ENCODE measurements at regions not wholly inside any gene's neighbourhood (a gene's known extent, or its start where the extent isn't known, plus 50 kb on each side); places are given as distances from the start of the nearest gene placed in this dataset.

DNA sequence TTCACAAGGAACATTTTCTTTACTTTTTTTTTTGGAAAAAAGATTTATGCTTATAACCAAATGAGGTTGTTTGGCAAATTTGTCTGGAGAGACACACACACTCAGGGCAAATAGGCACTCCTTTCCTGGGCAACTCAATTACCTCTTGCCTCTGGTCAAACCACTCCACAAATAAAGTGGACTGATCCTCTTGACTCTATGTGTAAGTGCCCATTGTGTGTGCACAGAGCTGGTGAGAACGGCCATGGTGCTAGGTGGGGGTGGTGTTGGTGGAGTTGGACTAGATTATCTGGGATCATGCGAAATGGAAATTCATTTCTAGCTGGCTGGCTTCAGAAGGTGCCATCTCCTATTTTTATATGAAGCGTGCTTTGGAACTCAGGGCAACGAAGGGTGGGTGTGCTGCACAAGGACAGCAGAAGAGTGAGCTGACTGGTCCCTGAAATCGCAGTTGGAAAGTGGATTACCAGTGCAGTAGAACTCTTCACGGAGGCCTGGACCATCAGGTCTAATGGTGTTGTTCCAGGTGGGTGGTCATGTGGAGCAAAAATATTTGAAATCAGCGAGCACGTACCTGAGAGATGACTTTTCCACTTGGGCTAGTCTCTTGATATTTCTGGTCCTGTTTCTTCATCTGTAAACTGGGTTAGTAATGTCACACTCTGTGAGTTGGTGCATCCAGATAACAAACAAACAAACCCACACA is 149.9 kb downstream of the RPIA start:
- TF ChIP-seq GATA1 (IDR thresholded peaks at IDR 0.05; ENCODE audit: low read depth, low read length) (no peak), POLR2A (IDR thresholded peaks at IDR 0.05; ENCODE audit: low read length) (no peak)
- DNase-seq: no peak

GRCh38 chr2:88842656-88843460 is 151.4 kb downstream of the RPIA start:
- TF ChIP-seq GATA1 (IDR thresholded peaks at IDR 0.05; ENCODE audit: low read depth, low read length) (no peak), POLR2A (IDR thresholded peaks at IDR 0.05; ENCODE audit: low read length) (no peak)
- DNase-seq: no peak

GRCh38 chr2:88843651-88844050 is 152.2 kb downstream of the RPIA start:
- TF ChIP-seq GATA1 (IDR thresholded peaks at IDR 0.05; ENCODE audit: low read depth, low read length) (no peak), POLR2A (IDR thresholded peaks at IDR 0.05; ENCODE audit: low read length) (no peak)
- DNase-seq: no peak

DNA sequence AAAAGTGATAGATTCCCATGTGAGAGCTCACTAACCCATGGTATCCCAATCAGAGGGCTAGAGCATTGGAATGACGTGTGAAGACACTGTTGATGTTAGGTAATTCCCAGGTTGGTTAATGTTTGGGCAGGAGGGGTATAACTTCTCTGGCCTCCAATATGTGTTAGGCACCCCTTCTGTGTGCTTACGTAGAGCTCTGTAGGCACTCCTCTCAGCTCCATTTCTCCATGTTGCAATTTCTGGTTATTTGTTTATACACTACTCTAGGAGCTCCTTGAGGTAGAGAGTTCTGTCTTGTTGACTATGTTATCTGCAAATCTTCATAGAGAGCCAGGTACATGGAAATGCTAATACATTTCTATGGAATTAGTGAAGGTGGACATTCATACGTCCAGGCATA is 153.5 kb downstream of the RPIA start:
- no peak for DNase-seq
- TF ChIP-seq GATA1 (IDR thresholded peaks at IDR 0.05; ENCODE audit: low read depth, low read length) (no peak), POLR2A (IDR thresholded peaks at IDR 0.05; ENCODE audit: low read length) (no peak)

- TF ChIP-seq POLR2A (IDR thresholded peaks at IDR 0.05; ENCODE audit: low read length) (no peak), GATA1 (IDR thresholded peaks at IDR 0.05; ENCODE audit: low read depth, low read length) (no peak)
- DNase-seq: no peak
These were observed 154.5 kb downstream of the RPIA start for GRCh38 chr2:88845772-88846661.

DNA sequence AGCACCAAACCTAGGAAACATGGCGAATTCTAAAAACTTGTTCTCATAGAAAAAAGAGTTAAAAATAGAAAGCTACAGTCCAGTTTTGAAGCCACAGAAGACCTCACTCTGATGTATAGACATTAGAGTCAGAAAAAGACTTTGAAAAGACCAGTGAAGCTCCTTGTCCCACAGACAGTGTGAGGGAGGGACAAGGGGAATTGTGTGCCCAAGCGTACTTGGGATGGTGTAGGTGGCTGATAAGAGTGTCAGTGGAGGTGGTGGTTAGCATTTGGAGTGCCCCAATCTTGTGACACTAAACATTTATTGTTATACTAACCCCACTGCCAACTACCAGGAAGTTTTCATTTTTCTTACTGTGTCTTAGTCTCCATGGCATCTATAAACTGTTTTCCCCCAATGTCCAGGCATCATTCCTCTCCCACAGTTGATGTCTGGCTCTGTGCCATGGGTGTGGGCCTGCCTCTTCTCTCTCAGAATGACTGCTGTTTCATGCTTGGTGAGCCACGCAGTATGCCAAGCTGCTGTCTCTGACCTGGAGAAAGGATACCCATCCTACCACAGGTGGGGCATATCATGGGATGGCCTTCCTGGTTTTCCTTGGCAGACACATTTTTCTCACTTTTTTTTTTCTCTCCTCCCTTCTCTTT is 161.4 kb downstream of the RPIA start:
- DNase-seq: peak in 1 of 2 experiments; percentile 7
- TF ChIP-seq GATA1 (IDR thresholded peaks at IDR 0.05; ENCODE audit: low read depth, low read length) (no peak), POLR2A (IDR thresholded peaks at IDR 0.05; ENCODE audit: low read length) (no peak)

DNA sequence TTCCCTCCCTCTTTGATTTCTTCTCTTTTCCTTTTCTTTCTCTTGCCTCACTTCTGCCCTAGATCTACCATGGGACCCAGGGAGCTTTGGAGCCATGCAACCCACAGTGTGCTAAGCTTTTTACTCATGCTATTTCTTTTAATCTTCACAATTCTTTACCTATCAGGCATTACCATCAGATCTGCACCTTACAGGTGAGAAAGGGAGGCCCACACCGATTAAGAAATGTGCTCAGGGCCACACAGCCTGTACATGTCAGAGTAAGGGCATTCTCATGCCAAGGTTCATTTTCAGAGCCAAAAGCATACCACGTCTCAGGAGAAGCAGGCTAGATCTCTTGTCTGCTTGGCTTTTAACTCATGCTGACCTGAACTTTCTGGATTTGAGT is 161.9 kb downstream of the RPIA start:
- no peak for DNase-seq
- TF ChIP-seq GATA1 (IDR thresholded peaks at IDR 0.05; ENCODE audit: low read depth, low read length) (no peak), POLR2A (IDR thresholded peaks at IDR 0.05; ENCODE audit: low read length) (no peak)

DNA sequence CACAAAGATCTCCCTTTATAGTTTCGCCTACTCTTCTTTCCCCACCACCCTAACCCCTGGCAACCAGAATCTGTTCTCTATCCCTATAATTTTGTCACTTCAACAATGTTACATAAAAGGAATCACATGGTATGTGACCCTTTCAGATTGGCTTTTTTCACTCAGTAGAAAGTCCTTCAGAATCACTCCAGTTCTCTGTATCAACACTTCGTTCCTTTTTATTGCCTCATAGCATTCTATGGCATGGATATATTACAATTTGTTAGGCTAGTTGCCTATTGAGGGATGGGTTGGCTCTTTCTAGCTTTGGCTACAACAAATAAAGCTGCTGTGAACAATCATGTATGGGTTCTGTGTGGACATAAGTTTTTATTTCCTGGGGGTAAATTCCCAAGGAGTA is 163.1 kb downstream of the RPIA start:
- TF ChIP-seq POLR2A (IDR thresholded peaks at IDR 0.05; ENCODE audit: low read length) (no peak), GATA1 (IDR thresholded peaks at IDR 0.05; ENCODE audit: low read depth, low read length) (no peak)
- DNase-seq: no peak

- TF ChIP-seq POLR2A (IDR thresholded peaks at IDR 0.05; ENCODE audit: low read length): no peak
- no peak for TF ChIP-seq GATA1 (IDR thresholded peaks at IDR 0.05; ENCODE audit: low read depth, low read length)
- DNase-seq: no peak
These were observed 164.3 kb downstream of the RPIA start for GRCh38 chr2:88855620-88856408.

- TF ChIP-seq GATA1 (IDR thresholded peaks at IDR 0.05; ENCODE audit: low read depth, low read length) (no peak), POLR2A (IDR thresholded peaks at IDR 0.05; ENCODE audit: low read length) (no peak)
- DNase-seq: no peak
These were observed 165.1 kb downstream of the RPIA start for GRCh38 chr2:88856409-88857135.

GRCh38 chr2:88857274-88857741 is 165.8 kb downstream of the RPIA start:
- no peak for TF ChIP-seq POLR2A (IDR thresholded peaks at IDR 0.05; ENCODE audit: low read length)
- TF ChIP-seq GATA1 (IDR thresholded peaks at IDR 0.05; ENCODE audit: low read depth, low read length): no peak
- no peak for DNase-seq

- no peak for TF ChIP-seq GATA1 (IDR thresholded peaks at IDR 0.05; ENCODE audit: low read depth, low read length)
- no peak for DNase-seq
These were observed 166.5 kb downstream of the RPIA start for GRCh38 chr2:88857951-88858411.
